H1 (cell line): ENCODE measurements at regions not wholly inside any gene's neighbourhood (a gene's known extent, or its start where the extent isn't known, plus 50 kb on each side); places are given as distances from the start of the nearest gene placed in this dataset.

ENCODE experiments used
- CTCF ChIA-PET: fragments of 300-600 bp; sonication (Branson Sonifier 250); formaldehyde crosslinking; loops from one replicate; lab custom pipeline; 2021; ENCODE audit not compliant: partially characterized antibody; lab: Charles Lee
- POLR2A ChIA-PET: fragments of 300-600 bp; sonication (Branson Sonifier 250); formaldehyde crosslinking; loops from one replicate; lab custom pipeline; 2021; ENCODE audit warnings: inconsistent platforms; ENCODE audit not compliant: partially characterized antibody; lab: Charles Lee
- DNase-seq, 2 experiments: peaks; one replicate each; pipeline versions ENCODE4 v3.0.0 to v3.0.0-alpha.2; 2010 to 2022; ENCODE audit warnings: low spot score in 2 of 2, low read depth in 1 of 2, mixed read lengths in 1 of 2
- FAIRE-seq: peaks from 2 replicates; lab custom pipeline; 2011; peaks lifted over from hg19 to GRCh38; lab: Jason Lieb, UNC
- H2AFZ ChIP-seq: 2 replicates; pipeline ENCODE4 v1.8.1; 2012; ENCODE audit warnings: low read length, inconsistent platforms
- H2AK5ac ChIP-seq: 2 replicates; pipeline ENCODE4 v1.6.1; 2013; ENCODE audit warnings: low read depth, low read length
- H2BK120ac ChIP-seq: replicated peaks from 2 replicates; pipeline ENCODE3; 2013; ENCODE audit warnings: low read depth, low read length, inconsistent platforms
- H2BK12ac ChIP-seq: 2 replicates; pipeline ENCODE4 v1.6.1; 2013; ENCODE audit warnings: low read depth, low read length
- H2BK15ac ChIP-seq: 2 replicates; pipeline ENCODE4 v1.6.1; 2013; ENCODE audit warnings: low read length
- H2BK20ac ChIP-seq: 2 replicates; pipeline ENCODE4 v1.6.1; 2013; ENCODE audit warnings: low read length
- H2BK5ac ChIP-seq: 2 replicates; pipeline ENCODE4 v1.6.1; 2013; ENCODE audit warnings: low read depth, low read length
- H3K14ac ChIP-seq: 2 replicates; pipeline ENCODE4 v1.6.1; 2013; ENCODE audit warnings: inconsistent platforms; ENCODE audit not compliant: insufficient read length
- H3K18ac ChIP-seq: 2 replicates; pipeline ENCODE4 v1.6.1; 2013; ENCODE audit warnings: low read length; ENCODE audit errors: extremely low read depth
- H3K23ac ChIP-seq: 2 replicates; pipeline ENCODE4 v1.6.1; 2013; ENCODE audit warnings: inconsistent platforms; ENCODE audit not compliant: insufficient read length
- H3K23me2 ChIP-seq: 2 replicates; pipeline ENCODE4 v1.6.1; 2013; ENCODE audit warnings: low read depth, low read length
- H3K27ac ChIP-seq: 2 replicates; pipeline ENCODE4 v1.6.1; 2011; ENCODE audit warnings: low read depth, low read length, inconsistent platforms
- H3K27me3 ChIP-seq, 4 experiments: replicated peaks in 1 of 4; 1 replicate in 1 of 4; 2 replicates in 3 of 4; pipeline versions ENCODE4 v1.6.1 to v1.8.1; 2011 to 2013; ENCODE audit warnings: low read length in 3 of 4, mild to moderate bottlenecking in 3 of 4, inconsistent platforms in 2 of 4, mixed read lengths in 2 of 4, moderate library complexity in 1 of 4; ENCODE audit not compliant: control insufficient read depth in 3 of 4, insufficient read depth in 3 of 4; ENCODE audit errors: extremely low read depth in 1 of 4
- H3K36me3 ChIP-seq, 4 experiments: 2 replicates each; pipeline versions ENCODE4 v1.6.1 to v1.8.1; 2011 to 2013; ENCODE audit warnings: mild to moderate bottlenecking in 4 of 4, low read length in 3 of 4, moderate library complexity in 2 of 4, control low read depth in 1 of 4, inconsistent platforms in 1 of 4; ENCODE audit not compliant: insufficient read depth in 4 of 4, control insufficient read depth in 2 of 4
- H3K4ac ChIP-seq: replicated peaks from 2 replicates; pipeline ENCODE3; 2013; ENCODE audit warnings: low read length, low read depth, mixed read lengths, inconsistent platforms; ENCODE audit not compliant: insufficient read length
- H3K4me1 ChIP-seq, 4 experiments: replicated peaks in 1 of 4; 1 replicate in 1 of 4; 2 replicates in 3 of 4; pipeline versions ENCODE4 v1.6.1 to v1.8.1; 2011 to 2013; ENCODE audit warnings: low read length in 3 of 4, inconsistent platforms in 2 of 4, mixed read lengths in 1 of 4; ENCODE audit not compliant: insufficient read depth in 4 of 4, control insufficient read depth in 3 of 4
- H3K4me2 ChIP-seq, 2 experiments: 2 replicates each; pipeline versions ENCODE4 v1.6.1 to v1.8.1; 2011 to 2013; ENCODE audit warnings: low read depth in 2 of 2, low read length in 2 of 2, control low read depth in 1 of 2, inconsistent platforms in 1 of 2, mild to moderate bottlenecking in 1 of 2; ENCODE audit not compliant: insufficient read depth in 1 of 2
- H3K4me3 ChIP-seq, 4 experiments: fragments of 200-600, 300-600 bp in 1 of 4; sonication (generic), shearing (Covaris generic), sonication (Bioruptor Twin) in 1 of 4; 2 replicates each; pipeline versions ENCODE4 v1.5.1 to v1.8.1; 2011 to 2016; ENCODE audit warnings: low read length in 4 of 4, low read depth in 3 of 4, control low read depth in 2 of 4, inconsistent platforms in 2 of 4, mild to moderate bottlenecking in 2 of 4, mixed read lengths in 1 of 4, moderate library complexity in 1 of 4; ENCODE audit not compliant: insufficient read depth in 2 of 4; ENCODE audit errors: extremely low read depth in 1 of 4
- H3K56ac ChIP-seq: replicated peaks from 2 replicates; pipeline ENCODE3; 2013; ENCODE audit warnings: low read depth, mild to moderate bottlenecking, mixed read lengths, low read length, inconsistent platforms; ENCODE audit not compliant: insufficient read length
- H3K79me1 ChIP-seq: 2 replicates; pipeline ENCODE4 v1.6.1; 2013; ENCODE audit warnings: low read depth, low read length, control low read depth
- H3K79me2 ChIP-seq, 2 experiments: 2 replicates each; pipeline versions ENCODE4 v1.6.1 to v1.8.1; 2012 to 2013; ENCODE audit warnings: low read length in 2 of 2, mild to moderate bottlenecking in 2 of 2, inconsistent platforms in 1 of 2; ENCODE audit not compliant: insufficient read depth in 2 of 2, control insufficient read depth in 1 of 2
- H3K9ac ChIP-seq, 4 experiments: replicated peaks in 1 of 4; 1 replicate in 1 of 4; 2 replicates in 3 of 4; pipeline versions ENCODE4 v1.6.1 to v1.8.1; 2011 to 2013; ENCODE audit warnings: low read depth in 3 of 4, low read length in 3 of 4, control low read depth in 2 of 4, mild to moderate bottlenecking in 2 of 4, moderate library complexity in 2 of 4, inconsistent platforms in 1 of 4; ENCODE audit errors: extremely low read depth in 1 of 4
- H3K9me3 ChIP-seq, 2 experiments: 2 replicates each; pipeline versions ENCODE4 v1.6.1 to v1.8.1; 2012 to 2013; ENCODE audit warnings: mild to moderate bottlenecking in 2 of 2, moderate library complexity in 2 of 2, control low read depth in 1 of 2, inconsistent platforms in 1 of 2, low read depth in 1 of 2, low read length in 1 of 2, mixed read lengths in 1 of 2; ENCODE audit not compliant: insufficient read depth in 2 of 2
- H4K20me1 ChIP-seq, 2 experiments: replicated peaks in 1 of 2; 2 replicates each; pipeline versions ENCODE3 to v1.8.1; 2011 to 2013; ENCODE audit warnings: inconsistent platforms in 2 of 2, low read length in 2 of 2, mild to moderate bottlenecking in 1 of 2; ENCODE audit not compliant: insufficient read depth in 2 of 2, control insufficient read depth in 1 of 2
- H4K5ac ChIP-seq: 2 replicates; pipeline ENCODE4 v1.6.1; 2013; ENCODE audit warnings: low read length, low read depth, mixed read lengths, inconsistent platforms; ENCODE audit not compliant: insufficient read length
- H4K8ac ChIP-seq: 2 replicates; pipeline ENCODE4 v1.8.0; 2013; ENCODE audit warnings: mild to moderate bottlenecking, moderate library complexity, low read length, inconsistent platforms; ENCODE audit not compliant: insufficient read depth; ENCODE audit errors: extremely low read depth
- H4K91ac ChIP-seq: replicated peaks from 2 replicates; pipeline ENCODE3; 2013; ENCODE audit warnings: low read length, mixed read lengths, inconsistent platforms; ENCODE audit not compliant: insufficient read length
- ASH2L ChIP-seq: fragments of 200-600, 300-600 bp; sonication (generic); IDR thresholded peaks from one replicate; pipeline ENCODE4 v1.7.1; 2017; ENCODE audit warnings: low read length
- EGR1 ChIP-seq: IDR thresholded peaks from 2 replicates; pipeline ENCODE4 v1.6.1; 2011; ENCODE audit warnings: low read depth, low read length, borderline replicate concordance
- GTF2F1 ChIP-seq: IDR thresholded peaks from 2 replicates; pipeline ENCODE4 v1.6.1; 2012; ENCODE audit warnings: low read depth, low read length, improper control_type of control experiment, borderline replicate concordance
- HDAC2 ChIP-seq, 2 experiments: fragments of 300-600 bp in 1 of 2; sonication (generic) in 1 of 2; IDR thresholded peaks; 2 replicates each; pipeline ENCODE4 v1.6.1; 2011 to 2012; ENCODE audit warnings: low read depth in 2 of 2, low read length in 2 of 2, mild to moderate bottlenecking in 2 of 2, moderate library complexity in 2 of 2, borderline replicate concordance in 1 of 2, inconsistent platforms in 1 of 2
- JUN ChIP-seq: IDR thresholded peaks from 2 replicates; pipeline ENCODE4 v1.6.1; 2011; ENCODE audit warnings: low read depth, mild to moderate bottlenecking, improper control_type of control experiment, low read length
- NANOG ChIP-seq: IDR thresholded peaks from 2 replicates; pipeline ENCODE4 v1.6.1; 2011; ENCODE audit warnings: low read length, low read depth, mild to moderate bottlenecking, inconsistent platforms; ENCODE audit not compliant: insufficient read depth, poor library complexity, severe bottlenecking
- RAD21 ChIP-seq, 2 experiments: IDR thresholded peaks in 1 of 2; conservative IDR thresholded peaks in 1 of 2; 2 replicates each; pipeline ENCODE4 v1.6.1; 2011; ENCODE audit warnings: low read depth in 2 of 2, low read length in 2 of 2, improper control_type of control experiment in 1 of 2, inconsistent platforms in 1 of 2, mild to moderate bottlenecking in 1 of 2, moderate library complexity in 1 of 2
- SAP30 ChIP-seq: fragments of 300-600 bp; sonication (generic); IDR thresholded peaks from 2 replicates; pipeline ENCODE4 v1.7.1; 2012; ENCODE audit warnings: low read length, moderate library complexity, mild to moderate bottlenecking, inconsistent platforms; ENCODE audit not compliant: insufficient read depth, insufficient replicate concordance
- SIRT6 ChIP-seq: IDR thresholded peaks from one replicate; pipeline ENCODE4 v1.7.1; 2012; ENCODE audit warnings: low read length, inconsistent platforms
- SP2 ChIP-seq: IDR thresholded peaks from 2 replicates; pipeline ENCODE4 v1.6.1; 2012; ENCODE audit warnings: mild to moderate bottlenecking, low read length, inconsistent platforms
- WGBS, 2 experiments: shearing (Covaris generic) in 1 of 2; methylation state at CpG; one replicate each; pipeline versions ENCODE4 v1.1.6 to v1.1.7; 2013 to 2015; ENCODE audit warnings: low lambda C conversion rate in 2 of 2, mixed read lengths in 2 of 2, inconsistent platforms in 1 of 2, low coverage in 1 of 2, missing lambda C conversion rate in 1 of 2; ENCODE audit not compliant: insufficient replicate concordance in 2 of 2, insufficient coverage in 1 of 2, insufficient read length in 1 of 2; ENCODE audit errors: extremely low coverage in 1 of 2, missing lambda C conversion rate in 1 of 2; 5-methylcytosine and 5-hydroxymethylcytosine counted together

DNA sequence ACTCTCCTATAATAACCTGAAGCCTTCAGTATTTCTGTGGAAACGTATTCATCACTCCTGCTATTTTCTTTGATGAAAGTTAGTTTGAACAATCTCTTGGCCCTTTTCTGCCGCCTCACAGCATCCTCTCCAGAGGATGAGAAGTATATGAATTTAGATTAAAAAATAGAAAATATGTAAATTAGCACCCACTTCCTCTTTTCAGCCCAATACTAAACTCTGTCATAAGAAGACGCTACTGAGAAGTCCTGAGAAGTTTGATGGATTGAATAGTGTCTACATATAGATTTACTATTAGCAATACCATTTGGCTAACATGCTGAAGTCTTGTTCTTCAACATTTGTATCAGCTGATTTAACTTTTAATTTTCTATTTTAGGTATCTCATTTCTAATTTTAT is 526.4 kb upstream of the SPHKAP start:
- H2AFZ ChIP-seq, result no peak overlapping the region
- FAIRE-seq (no peak), DNase-seq (no peak)
- H3K23me2 ChIP-seq, result no peaks in the 10 kb centered on the region
- ChIA-PET POLR2A (no interaction called here), CTCF (no interaction called here)
- no peak overlapping the region for H2BK120ac ChIP-seq
- H2AK5ac ChIP-seq, result no peak overlapping the region
- H3K9ac ChIP-seq, result no peak overlapping the region
- no peak overlapping the region for H3K23ac ChIP-seq
- no peak overlapping the region for H2BK5ac ChIP-seq
- no peak overlapping the region for H3K4me3 ChIP-seq
- no peaks in the 10 kb centered on the region for H3K27me3 ChIP-seq
- H3K4me2 ChIP-seq, result no peak overlapping the region
- H3K79me1 ChIP-seq, result no peaks in the 10 kb centered on the region
- H4K20me1 ChIP-seq, result no peaks in the 10 kb centered on the region
- H4K91ac ChIP-seq, result no peak overlapping the region
- no peak overlapping the region for H2BK20ac ChIP-seq
- WGBS, 2 experiments, result 88% methylated on average over 3 of the region's 3 CpGs; no CpG with 5 or more reads in 1 of the 2 experiments
- H3K4ac ChIP-seq, result no peak overlapping the region
- no peak overlapping the region for H3K14ac ChIP-seq
- no peak overlapping the region for H4K5ac ChIP-seq
- H4K8ac ChIP-seq, result no peak overlapping the region
- H2BK12ac ChIP-seq, result no peak overlapping the region
- no peaks in the 10 kb centered on the region for H3K9me3 ChIP-seq
- H3K27ac ChIP-seq, result no peak overlapping the region
- no peaks in the 10 kb centered on the region for H3K79me2 ChIP-seq
- H3K18ac ChIP-seq, result no peak overlapping the region
- no peak overlapping the region for H3K56ac ChIP-seq
- H3K4me1 ChIP-seq, result no peaks in the 10 kb centered on the region; a peak in 1 of 7 replicates
- H3K36me3 ChIP-seq, result no peaks in the 10 kb centered on the region
- H2BK15ac ChIP-seq, result no peak overlapping the region
- TF ChIP-seq RAD21 (IDR thresholded peaks at IDR 0.05 in 1 of 2, conservative IDR thresholded peaks at IDR 0.05 in 1 of 2; ENCODE audit: low read depth in 2 of 2, low read length in 2 of 2) (no peak), SP2 (no peak), JUN (no peak), SIRT6 (no peak), EGR1 (no peak), SAP30 (no peak), NANOG (no peak), ASH2L (no peak), HDAC2 (IDR thresholded peaks at IDR 0.05; ENCODE audit: borderline replicate concordance in 1 of 2, low read depth in 2 of 2, low read length in 2 of 2) (no peak), GTF2F1 (no peak)
